Muscle of arm (tissue), 1 donor: ENCODE measurements at regions not wholly inside any gene's neighbourhood (a gene's known extent, or its start where the extent isn't known, plus 50 kb on each side); places are given as distances from the start of the nearest gene placed in this dataset.
"Not testable (repeated sequence)": the region's sequence is repeated elsewhere in the genome, so short reads cannot be mapped to it uniquely, and the experiment has no call there.

ENCODE experiments used
- DNase-seq: peaks from one replicate; pipeline ENCODE4 v3.0.0-alpha.2; 2013

DNA sequence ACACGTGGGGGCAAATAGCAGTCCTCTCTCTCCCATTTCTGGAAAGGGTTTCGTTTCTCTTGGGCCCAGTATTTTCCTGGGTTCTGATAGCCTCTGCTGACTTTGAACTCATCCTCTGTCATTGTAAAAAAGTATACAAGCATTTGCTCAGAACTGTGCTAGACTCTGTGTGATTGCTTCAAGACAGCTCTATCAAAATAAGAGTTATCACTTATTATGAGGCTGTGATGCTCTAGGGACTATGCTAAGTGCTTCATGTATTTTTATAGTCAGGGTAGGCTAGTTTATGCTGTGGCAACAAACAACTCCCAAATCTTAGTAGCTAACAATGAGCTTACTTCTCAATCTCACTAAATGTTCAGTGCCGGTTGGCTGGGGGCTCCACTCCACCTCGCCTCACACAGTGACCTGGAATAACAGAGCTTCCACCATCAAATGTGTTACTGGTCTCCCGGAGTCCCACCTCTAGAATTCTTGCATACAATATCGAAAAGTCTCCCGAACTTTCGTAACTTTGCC lies 110.8 kb upstream of the CDC42EP3 start:
- DNase-seq: no peak

DNA sequence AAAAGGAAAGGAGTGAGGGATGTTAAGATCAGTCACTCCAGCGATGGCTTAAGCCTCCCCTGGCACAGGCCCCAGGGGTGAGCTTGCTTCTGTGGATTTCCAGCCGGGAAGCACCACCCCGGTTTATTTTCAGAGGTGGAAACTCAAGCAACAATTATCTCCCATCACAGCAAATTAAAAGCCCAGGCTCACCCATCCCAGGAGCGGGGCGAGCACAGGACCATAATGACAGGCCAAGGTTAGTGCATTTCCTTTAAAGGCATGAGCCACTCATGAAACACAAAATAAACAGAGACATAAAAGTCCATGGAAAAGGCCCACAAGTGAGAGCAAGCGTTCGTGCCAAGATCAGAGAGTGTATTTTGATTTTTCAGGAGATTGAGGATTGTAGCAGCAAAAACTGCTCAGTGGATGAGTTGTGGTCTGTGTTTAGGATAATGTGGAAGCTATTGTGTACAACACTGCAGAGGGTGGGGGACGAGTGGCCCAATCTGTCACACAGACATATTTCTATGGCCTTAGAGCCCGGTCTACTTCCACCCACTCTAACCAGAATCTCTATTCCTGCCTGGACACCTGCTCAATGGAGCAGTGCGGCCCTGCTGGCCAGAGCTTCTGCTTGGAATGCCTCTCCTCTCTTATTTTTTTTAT lies 111.4 kb upstream of the CDC42EP3 start:
- DNase-seq: no peak

DNA sequence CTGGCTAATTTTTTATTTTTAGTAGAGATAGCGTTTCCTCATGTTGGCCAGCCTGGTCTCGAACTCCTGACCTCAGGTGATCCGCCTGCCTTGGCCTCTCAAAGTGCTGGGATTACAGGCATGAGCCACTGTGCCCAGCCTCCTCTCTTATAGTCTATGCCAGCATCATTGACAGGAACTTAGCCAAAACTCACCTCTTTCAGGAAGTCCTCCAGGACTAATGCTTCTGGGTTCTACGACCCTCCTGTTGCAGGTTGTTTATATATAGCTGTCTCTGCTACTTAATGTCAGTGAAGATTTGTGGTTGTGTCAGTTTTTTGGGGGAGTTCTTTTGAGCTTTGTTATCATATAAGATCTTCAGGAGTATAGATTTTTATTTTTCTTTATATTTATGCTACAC lies 112.1 kb upstream of the CDC42EP3 start:
- no peak for DNase-seq

DNA sequence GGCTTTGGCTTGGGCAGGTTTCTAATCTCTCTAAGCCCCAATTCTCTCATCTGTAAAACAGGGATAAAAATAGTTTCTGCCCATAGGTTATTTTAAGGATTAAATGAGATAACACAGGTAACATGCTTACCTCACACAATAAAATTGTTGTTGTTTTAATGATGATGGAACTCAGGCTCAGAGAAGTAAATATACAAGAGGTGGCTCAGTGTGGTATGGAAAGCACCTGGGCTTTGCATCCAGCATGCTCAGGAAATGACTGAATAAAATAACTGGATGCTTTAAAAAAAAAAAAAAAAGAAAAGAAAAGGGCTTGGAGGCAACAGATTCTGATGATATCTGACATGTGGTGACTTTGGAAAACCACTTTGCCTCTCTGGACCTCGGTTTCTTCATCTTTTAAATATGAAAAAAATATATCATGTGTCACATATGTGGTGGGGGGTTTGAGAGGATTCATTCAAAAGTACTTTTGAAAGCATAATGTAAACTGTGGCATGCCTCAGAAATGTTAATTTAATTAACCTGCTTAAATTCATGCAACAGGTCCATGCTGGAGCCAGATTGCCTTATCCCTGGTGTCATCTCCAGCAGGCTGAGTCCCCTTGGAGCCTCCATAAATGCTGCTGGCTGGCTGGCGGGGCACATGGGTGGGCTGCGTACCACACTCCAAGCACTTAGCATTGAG lies 112.8 kb upstream of the CDC42EP3 start:
- DNase-seq: no peak

DNA sequence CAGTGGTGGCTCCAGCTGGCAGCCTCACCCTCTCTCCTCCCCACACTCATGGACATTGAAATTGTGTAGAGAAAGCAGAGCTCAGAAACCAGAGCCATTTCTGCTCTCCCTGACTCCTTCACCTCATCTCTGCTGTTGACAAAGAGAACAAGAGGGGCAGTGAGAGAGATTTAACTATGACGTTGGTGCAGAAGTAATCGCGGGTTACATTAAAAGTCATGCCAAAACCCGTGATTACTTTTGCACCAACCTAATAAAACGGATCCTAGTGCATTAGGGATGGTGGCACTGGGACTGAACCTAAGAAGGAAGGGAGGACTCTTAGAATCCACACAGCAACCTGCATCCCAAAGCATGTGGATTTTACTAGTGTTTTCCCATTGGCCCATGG lies 113.3 kb upstream of the CDC42EP3 start:
- DNase-seq: no peak

DNA sequence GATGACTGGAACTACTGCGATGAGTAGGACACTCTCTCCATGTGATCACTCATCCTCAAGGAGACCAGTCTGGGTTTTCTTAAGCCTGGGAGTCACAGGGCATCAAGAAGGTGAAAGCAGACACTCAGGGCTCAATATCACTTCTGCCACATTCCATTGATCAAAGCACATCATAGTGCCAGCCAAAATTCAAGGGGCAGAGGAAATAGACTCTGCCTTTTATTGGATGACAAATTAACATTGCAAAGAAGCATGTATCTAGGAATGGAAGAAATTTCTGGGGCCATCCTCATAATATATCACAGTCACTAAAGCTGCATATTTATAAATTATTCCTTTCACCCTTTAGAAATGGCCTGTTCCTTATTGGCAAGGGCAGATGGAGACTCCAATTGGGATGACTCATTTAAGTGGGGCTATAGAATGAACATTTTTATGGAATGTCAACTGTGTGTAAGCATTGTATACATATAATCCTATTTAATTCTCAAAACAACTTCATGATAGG lies 114.8 kb upstream of the CDC42EP3 start:
- no peak for DNase-seq

DNA sequence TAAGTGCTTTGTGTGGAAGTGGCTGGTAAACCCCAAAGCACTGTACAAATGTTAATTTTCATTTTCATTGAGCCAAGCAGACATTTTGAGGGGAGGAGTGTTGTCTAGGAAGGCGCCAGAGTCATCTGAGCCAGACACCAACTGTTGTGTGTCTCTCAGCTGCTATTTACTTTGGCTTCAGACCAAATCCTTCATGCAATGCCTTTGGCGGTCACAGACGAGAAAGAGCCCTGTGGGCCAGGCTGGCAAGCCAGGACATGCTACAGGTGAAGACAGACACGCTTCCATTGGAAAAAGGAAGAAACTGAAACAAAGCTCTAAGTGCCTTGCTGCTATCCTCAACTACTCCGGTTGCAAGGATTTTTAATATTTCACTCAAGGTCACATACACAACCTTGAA lies 115.4 kb upstream of the CDC42EP3 start:
- no peak for DNase-seq

DNA sequence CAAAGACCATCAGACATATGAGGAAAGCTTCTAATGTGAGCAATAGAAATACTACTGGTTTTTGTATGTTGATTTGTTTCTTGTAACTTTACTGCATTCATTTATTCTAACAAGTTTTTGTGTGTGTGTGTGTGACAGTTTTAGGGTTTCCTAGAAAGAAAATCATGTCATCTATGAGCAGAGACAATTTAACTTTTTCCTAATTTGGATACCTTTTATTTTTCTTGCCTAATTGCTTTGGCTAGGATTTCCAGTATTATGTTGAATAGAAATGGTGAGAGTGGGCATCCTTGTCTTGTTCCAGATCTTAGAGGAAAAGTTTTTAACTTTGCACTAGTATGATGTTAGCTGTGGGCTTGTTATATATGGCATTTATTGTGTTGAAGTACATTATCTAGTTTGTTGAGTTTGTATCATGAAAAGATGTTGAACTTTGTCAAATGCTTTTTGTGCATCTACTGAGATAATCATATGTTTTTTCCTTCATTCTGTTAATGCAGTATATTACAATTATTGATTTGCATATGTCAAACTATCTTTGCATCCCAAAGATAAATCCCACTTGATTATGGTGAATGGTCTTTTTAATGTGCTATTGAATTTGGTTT lies 117.3 kb upstream of the CDC42EP3 start:
- no peak for DNase-seq

DNA sequence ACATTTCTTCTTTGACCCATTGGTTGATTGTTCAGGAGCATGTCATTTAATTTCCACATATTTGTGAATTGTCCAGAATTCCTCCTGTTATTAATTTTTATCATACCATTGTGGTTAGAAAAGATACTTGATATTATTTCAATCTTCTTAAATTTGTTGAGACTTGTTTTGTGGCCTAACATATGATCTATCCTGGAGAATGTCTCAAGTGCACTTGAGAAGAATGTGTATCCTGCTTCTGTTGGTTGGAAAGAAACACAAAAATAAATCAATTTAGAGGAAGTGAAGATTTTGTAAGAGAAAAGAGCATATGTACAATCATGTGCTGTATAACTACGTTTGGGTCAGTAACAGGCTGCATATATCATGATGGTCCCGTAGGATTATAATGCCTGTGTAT lies 118.6 kb upstream of the CDC42EP3 start:
- no peak for DNase-seq

DNA sequence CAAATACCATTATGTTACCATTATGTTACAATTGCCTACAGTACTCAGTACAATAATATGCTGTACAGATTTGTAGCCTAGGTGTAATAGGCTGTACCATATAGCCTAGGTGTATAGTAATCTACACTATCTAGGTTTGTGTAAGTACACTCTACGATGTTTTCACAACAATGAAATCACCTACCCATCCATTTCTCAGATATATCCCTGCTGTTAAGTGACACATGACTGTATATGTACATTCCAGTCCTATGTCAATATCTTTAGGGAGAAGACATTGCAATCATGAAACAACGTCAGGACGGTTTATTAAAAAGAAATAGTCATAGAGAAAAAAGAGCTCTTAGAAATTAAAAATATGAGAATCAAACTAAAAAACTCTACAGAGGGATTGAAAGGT lies 119.0 kb upstream of the CDC42EP3 start:
- DNase-seq: no peak

DNA sequence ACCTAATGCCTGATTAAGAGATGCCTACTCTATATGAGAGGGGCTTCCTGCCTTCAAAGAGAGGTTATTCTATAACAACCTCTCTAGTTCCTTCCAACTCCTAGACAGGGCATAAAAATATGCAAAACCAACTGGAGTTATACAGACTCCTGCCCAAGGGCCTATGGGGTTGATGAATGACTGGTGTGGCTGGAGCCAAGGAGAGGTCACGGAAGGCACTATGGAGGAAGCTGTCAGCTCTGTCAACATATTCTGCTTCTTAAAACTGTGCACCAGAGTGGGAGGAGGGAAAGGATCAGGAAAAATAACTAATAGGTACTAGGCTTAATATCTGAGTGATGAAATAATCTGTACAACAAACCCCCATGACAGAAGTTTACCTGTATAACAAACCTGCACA lies 120.9 kb upstream of the CDC42EP3 start:
- DNase-seq: no peak

DNA sequence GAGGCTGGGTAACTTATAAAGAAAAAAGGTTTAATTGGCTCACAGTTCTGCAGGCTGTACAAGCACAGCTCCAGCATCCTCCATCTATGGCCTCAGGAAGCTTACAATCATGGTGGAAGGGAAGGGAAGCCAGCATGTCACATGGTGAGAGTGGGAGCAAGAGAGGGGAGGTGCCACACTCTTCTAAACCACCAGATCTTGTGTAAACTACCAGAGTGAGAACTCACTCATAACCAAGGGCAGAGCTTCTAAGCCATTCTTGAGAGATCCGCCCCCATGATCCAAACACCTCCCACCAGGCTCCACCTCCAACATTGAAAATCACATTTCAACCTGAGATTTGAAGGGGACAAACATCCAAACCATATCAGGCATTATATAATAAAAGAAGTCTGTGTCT lies 121.6 kb upstream of the CDC42EP3 start:
- DNase-seq: no peak

DNA sequence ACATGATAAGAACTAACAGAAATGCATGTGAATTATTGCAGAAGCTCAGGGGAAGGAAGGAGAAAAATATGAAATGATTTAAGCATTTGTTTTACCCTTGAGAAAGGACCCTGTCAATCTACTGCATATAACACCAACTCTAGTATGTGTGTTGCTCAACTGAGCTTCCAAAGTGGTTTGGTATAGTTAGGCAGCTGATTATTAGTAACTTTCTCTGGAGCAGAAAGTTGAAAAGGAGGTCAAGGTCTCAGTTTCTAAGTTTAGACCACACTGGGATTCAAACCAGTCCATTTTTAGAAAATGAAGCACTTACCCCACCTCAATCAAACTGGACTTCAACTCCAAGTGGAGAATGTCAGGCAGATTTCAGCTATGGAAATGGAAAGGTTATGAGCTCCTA lies 123.3 kb upstream of the CDC42EP3 start:
- DNase-seq: no peak

DNA sequence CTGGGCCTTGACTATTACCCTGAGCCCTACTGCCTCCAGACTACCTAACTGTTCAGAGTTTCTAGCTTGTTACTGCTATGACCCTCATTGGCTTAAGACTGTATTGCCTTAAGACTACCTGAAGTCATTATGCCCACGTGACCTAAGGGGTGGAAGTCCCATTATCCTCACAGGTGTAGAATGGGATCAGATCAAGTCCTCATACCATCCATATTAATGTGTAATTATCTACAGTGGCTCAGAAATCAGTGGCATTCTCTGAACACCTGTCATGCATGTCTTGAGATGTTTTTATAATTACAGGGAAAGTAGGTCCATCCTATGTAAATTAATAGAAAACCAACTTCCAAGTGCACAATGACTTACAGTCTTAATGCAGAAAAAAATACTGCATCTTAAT lies 124.0 kb upstream of the CDC42EP3 start:
- no peak for DNase-seq

DNA sequence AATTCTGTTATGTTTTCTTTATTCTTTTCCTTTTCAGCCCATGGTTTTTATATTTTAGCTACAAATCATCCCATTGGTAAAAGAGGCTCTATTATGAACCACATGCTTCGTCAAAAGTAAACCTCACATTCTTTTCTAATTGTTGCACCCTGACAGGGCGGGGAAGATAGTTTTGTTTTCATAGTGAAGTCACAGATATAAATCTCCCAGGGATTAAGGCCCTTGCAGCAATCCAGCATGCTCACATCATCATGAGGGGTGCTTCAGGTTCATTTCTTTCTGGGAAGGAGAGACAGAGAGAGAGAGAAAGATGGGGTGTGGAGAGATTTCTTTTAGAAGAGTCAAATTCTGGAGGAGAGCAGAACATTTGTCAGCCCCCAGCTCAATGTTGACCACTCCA lies 124.5 kb upstream of the CDC42EP3 start:
- DNase-seq: no peak

DNA sequence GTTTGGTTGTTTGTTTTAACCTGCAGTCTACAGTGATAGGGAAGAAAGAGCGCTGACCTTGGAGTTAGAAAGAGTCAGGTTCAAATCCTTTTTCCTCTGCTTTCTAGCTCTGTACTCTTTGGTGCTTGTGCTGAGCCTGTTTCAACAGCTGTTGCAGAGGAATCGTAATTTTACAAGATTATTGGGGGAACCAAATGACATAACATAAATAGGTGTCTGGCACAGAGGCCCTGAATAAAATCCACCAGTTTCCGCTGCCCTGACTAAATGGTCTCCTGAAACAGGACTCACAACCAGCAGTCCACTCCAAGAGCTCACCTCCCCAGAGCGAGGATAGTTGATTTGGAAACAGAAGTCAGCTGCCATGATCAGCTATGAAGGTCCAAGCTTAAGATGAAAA lies 125.0 kb upstream of the CDC42EP3 start:
- no peak for DNase-seq

DNA sequence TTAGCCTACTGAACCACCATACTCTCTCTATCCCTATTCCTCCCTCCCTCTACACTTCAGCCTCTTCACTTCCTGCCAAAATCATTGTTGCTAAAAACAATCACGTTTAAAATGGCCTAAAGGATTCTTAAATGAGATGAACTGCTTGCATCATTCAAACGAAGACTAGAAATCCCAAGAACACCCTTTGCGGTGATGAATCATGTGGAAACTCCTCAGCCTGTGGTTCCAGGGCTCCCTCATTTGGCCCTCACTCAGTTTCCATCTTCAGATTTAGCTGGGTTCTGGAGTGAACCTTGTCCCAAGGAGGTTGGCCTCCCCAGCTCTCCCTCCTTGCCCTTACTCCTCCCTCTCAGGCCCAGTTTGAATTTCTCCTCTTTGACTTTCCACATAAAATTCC lies 125.6 kb upstream of the CDC42EP3 start:
- DNase-seq: no peak

DNA sequence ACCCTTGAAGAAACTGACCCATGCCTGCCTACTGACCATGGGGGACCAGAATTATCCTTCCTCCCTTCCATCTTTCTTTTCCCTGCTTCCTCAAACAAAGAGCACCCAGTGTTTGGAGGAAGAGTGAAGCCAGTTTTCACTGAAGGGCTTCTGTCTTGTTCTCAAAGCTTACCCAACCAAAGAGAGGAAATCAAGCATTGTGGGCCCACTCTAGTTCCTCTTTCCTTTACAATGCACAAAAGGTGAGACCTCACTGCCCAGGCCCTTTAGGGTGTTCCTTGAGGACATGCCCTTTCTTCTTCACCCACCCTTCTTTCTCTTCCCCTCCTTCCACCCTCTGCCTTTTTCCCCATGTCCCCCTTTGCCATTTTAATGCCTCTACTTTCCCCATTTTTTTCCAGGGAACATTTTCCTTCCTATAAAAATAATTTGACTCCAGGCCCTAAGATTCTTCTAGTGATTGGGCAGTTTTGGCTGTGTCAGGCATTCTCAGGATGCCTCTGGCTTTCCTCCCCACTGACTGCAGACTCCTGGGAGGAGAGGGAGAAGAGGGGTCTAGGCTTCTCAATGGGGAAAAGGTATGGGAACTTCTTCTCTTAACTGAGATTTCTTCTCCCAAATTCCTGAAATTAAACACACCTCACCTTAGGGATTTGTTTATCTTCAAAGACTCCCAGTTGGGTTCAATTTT lies 126.6 kb upstream of the RMDN2 start:
- DNase-seq: no peak

DNA sequence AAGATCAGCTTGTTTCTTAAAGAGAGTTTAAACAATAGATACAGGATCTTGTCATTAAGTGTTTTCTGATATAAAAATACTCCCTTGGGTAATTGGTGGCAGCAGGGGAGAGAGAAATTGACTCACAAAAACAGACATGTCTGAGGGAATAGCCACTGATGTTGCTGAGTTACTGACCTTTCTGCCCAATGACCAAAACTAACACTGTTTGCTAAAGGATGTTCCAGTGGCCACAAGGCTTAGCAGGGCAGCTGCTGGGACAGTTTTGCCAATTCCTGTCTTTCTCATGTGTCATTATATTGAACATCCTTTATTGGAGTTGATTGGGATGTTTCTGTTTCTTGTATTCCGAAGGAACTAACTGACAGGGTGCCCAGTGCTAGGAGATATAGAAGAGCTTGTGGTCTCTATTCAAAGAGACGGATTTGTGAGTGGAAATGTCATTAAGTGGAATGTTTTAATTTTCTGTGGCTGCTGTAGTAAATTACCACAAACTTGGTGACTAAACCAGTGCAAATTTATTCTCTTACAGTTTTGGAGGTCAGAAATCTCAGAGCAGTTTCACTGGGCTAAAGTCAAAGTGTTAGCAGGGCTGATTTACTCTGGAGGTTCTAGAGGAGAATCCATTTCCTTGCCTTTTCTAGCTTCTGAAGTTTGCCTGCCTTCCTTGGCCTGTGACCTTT lies 124.8 kb upstream of the RMDN2 start:
- DNase-seq: no peak

DNA sequence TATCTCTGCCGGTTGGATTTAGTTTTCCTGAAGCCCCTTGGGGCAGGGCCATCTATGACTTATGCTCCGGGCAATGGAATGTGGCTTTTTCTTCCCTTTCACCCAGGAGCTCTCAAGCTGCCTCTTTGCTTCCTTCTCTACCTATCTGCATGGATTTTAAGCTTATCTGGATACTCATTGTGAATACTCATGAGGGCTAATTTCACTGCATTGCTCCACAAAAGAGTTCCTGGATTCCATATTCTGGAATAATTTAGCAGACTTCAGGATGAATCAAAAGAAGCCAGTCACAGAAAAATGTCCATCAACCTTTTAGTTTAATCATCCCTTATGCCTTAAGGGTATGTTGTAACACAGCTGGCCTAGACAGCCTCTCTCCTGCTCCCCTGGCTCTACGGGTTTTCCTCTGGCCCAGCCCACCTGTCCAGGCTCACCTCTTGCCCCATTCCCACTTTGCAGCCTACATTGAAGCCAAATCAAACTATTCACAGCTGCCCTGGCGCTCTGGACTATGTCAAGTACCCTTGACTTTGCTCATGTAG lies 122.8 kb upstream of the RMDN2 start:
- DNase-seq: no peak

DNA sequence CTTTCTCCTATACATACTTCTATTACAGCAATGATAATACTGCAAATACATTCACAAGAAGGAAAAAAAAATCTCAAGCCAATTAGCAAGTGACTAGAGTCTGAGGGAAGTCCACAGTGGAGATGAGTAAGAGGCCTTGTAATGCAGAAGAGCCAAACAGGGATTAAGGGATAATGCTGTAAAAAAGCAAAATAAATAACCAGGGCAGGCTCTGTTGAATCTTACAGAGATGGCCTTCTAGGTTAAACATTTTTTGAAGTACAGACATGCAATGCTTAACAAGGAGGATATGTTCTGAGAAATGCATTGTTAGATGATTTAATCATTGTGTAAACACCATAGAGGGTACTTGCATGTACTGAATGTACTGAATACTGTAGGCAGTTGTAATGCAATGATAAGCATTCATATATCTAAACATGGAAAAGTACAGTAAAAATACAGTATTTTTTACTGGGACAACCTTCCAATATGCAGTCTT lies 122.1 kb upstream of the RMDN2 start:
- no peak for DNase-seq

DNA sequence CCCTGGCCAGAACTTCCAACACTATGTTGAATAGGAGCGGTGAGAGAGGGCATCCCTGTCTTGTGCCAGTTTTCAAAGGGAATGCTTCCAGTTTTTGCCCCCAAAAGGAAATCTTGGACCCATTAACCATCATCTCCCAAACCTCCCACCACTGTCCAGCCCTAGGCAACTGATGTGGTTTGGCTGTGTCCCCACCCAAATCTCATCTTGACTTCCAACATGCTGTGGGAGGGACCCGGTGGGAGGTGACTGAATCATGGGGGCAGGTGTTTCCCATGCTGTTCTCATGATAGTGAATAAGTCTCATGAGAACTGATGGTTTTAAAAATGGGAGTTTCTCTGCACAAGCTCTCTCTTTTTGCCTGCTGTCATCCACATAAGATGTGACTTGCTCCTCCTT lies 119.1 kb upstream of the RMDN2 start:
- not testable (repeated sequence) for DNase-seq
